Mammary epithelial cell (primary cell): ENCODE measurements at regions not wholly inside any gene's neighbourhood (a gene's known extent, or its start where the extent isn't known, plus 50 kb on each side); places are given as distances from the start of the nearest gene placed in this dataset.

ENCODE experiments used
- EZH2 ChIP-seq: IDR thresholded peaks from 2 replicates; pipeline ENCODE4 v1.6.1; 2012; ENCODE audit warnings: low read length, inconsistent platforms, borderline replicate concordance
- TF ChIP-seq, protein P1 (sequence below), 2 donors: IDR thresholded peaks in 1 of 2; conservative IDR thresholded peaks in 1 of 2; 2 replicates each; pipeline ENCODE4 v1.5.1; 2011 to 2012; ENCODE audit warnings: inconsistent platforms in 2 of 2, low read length in 2 of 2, mild to moderate bottlenecking in 2 of 2, control low read depth in 1 of 2, low read depth in 1 of 2; ENCODE audit not compliant: insufficient read depth in 1 of 2; ENCODE audit errors: extremely low read depth in 1 of 2

DNA sequence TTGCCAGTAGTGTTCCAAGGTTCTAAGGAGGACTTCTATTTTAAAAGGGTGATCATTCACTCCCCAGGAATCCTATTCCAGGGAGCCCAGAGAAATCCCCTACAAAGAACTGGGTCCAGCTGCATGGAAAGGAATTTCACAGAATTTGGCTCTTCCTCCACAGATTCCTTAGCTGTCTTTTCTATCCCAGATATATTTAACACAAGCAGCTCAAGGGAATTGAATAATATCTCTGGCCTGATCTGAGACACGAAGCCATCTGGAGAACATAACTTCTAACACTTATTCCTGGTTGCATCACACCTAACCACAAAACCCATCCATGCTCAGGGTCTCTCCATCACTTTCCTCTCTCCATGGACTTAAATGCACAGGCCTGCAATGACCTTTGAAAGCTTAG, 306.7 kb upstream of the ACVR2A start:
- no peak for TF ChIP-seq EZH2
- TF ChIP-seq, protein P1, sequence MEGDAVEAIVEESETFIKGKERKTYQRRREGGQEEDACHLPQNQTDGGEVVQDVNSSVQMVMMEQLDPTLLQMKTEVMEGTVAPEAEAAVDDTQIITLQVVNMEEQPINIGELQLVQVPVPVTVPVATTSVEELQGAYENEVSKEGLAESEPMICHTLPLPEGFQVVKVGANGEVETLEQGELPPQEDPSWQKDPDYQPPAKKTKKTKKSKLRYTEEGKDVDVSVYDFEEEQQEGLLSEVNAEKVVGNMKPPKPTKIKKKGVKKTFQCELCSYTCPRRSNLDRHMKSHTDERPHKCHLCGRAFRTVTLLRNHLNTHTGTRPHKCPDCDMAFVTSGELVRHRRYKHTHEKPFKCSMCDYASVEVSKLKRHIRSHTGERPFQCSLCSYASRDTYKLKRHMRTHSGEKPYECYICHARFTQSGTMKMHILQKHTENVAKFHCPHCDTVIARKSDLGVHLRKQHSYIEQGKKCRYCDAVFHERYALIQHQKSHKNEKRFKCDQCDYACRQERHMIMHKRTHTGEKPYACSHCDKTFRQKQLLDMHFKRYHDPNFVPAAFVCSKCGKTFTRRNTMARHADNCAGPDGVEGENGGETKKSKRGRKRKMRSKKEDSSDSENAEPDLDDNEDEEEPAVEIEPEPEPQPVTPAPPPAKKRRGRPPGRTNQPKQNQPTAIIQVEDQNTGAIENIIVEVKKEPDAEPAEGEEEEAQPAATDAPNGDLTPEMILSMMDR (conservative IDR thresholded peaks at IDR 0.05 in 1 of 2, IDR thresholded peaks at IDR 0.05 in 1 of 2; ENCODE audit: extremely low read depth in 1 of 2, insufficient read depth in 1 of 2, low read depth in 1 of 2, low read length in 2 of 2): no peak
